OCI-LY7 (cell line): ENCODE measurements at regions not wholly inside any gene's neighbourhood (a gene's known extent, or its start where the extent isn't known, plus 50 kb on each side); places are given as distances from the start of the nearest gene placed in this dataset.

Source experiments
- BruUV-seq: library from RNA; stranded (reverse); fragments of 400-500 nt; replicated peaks from 2 replicates; lab custom pipeline; 2021; lab: Mats Ljungman, UMichigan
- CTCF ChIA-PET: fragments of 300-600 bp; sonication (Branson Sonifier 250); formaldehyde crosslinking; loops from one replicate; lab custom pipeline; 2022; ENCODE audit warnings: antibody characterized with exemption; ENCODE audit not compliant: unreplicated experiment; lab: Charles Lee
- POLR2A ChIA-PET: fragments of 300-600 bp; sonication (Branson Sonifier 250); formaldehyde crosslinking; loops from one replicate; lab custom pipeline; 2022; ENCODE audit warnings: antibody characterized with exemption; lab: Charles Lee
- DNase-seq: peaks from one replicate; pipeline ENCODE4 v3.0.0-alpha.2; 2015; ENCODE audit warnings: low spot score
- H2AFZ ChIP-seq: fragments of 200-600 bp; sonication (generic), shearing (Covaris generic); 2 replicates; pipeline ENCODE4 v1.6.1; 2014; ENCODE audit warnings: mild to moderate bottlenecking, antibody characterized with exemption, low read length, moderate library complexity
- H3K27ac ChIP-seq: fragments of 200-600 bp; sonication (generic); 2 replicates; pipeline ENCODE4 v1.5.1; 2014; ENCODE audit warnings: mixed run types, low read depth, mild to moderate bottlenecking, moderate library complexity, low read length, inconsistent platforms; ENCODE audit not compliant: poor library complexity, severe bottlenecking
- H3K36me3 ChIP-seq: fragments of 200-600 bp; sonication (generic); 2 replicates; pipeline ENCODE4 v1.6.1; 2014; ENCODE audit warnings: mild to moderate bottlenecking, antibody characterized with exemption, low read length, moderate library complexity, mixed read lengths; ENCODE audit not compliant: insufficient read depth
- H3K4me1 ChIP-seq: fragments of 200-600 bp; sonication (generic); 2 replicates; pipeline ENCODE4 v1.5.1; 2014; ENCODE audit warnings: mild to moderate bottlenecking, low read length; ENCODE audit not compliant: insufficient read depth, poor library complexity, severe bottlenecking
- H3K4me2 ChIP-seq: fragments of 200-600 bp; sonication (generic); 2 replicates; pipeline ENCODE4 v1.6.1; 2014; ENCODE audit warnings: mild to moderate bottlenecking, low read length
- H3K4me3 ChIP-seq: fragments of 200-600 bp; sonication (generic); 2 replicates; pipeline ENCODE4 v1.5.1; 2014; ENCODE audit warnings: mild to moderate bottlenecking, low read depth, low read length; ENCODE audit not compliant: poor library complexity, severe bottlenecking
- H3K79me2 ChIP-seq: fragments of 200-600 bp; sonication (generic); 2 replicates; pipeline ENCODE4 v1.6.1; 2016; ENCODE audit warnings: low read depth, mild to moderate bottlenecking, low read length, moderate library complexity, mixed read lengths; ENCODE audit not compliant: insufficient read depth
- H3K9me2 ChIP-seq: fragments of 200-600 bp; sonication (generic); 2 replicates; pipeline ENCODE4 v1.6.1; 2016; ENCODE audit warnings: mild to moderate bottlenecking, low read length, mixed read lengths; ENCODE audit not compliant: insufficient read depth
- H3K9me3 ChIP-seq: fragments of 200-600 bp; sonication (generic); 2 replicates; pipeline ENCODE4 v1.6.1; 2014; ENCODE audit warnings: mild to moderate bottlenecking, mixed run types, low read length, mixed read lengths
- H4K20me1 ChIP-seq: fragments of 200-600 bp; sonication (generic); 2 replicates; pipeline ENCODE4 v1.6.1; 2014; ENCODE audit warnings: mild to moderate bottlenecking, antibody characterized with exemption, low read length, moderate library complexity, mixed read lengths; ENCODE audit not compliant: insufficient read depth
- EZH2phosphoT487 ChIP-seq: fragments of 200-600 bp; sonication (generic); IDR thresholded peaks from 2 replicates; pipeline ENCODE4 v1.6.1; 2018; ENCODE audit warnings: low read depth, borderline replicate concordance, mild to moderate bottlenecking, mixed run types, antibody characterized with exemption, low read length, moderate library complexity, mixed read lengths
- intact Hi-C: fragments of 100-400 bp; cut with micrococcal nuclease; formaldehyde crosslinking; loops from one replicate; pipeline ENCODE4 v1.10.0; 2022; ENCODE audit not compliant: unreplicated experiment
- TF ChIP-seq, protein P1 (sequence below): fragments of 200-600 bp; sonication (generic); conservative IDR thresholded peaks from 2 replicates; pipeline ENCODE4 v1.5.1; 2014; ENCODE audit warnings: mild to moderate bottlenecking, antibody characterized with exemption, low read length, moderate library complexity, mixed read lengths

DNA sequence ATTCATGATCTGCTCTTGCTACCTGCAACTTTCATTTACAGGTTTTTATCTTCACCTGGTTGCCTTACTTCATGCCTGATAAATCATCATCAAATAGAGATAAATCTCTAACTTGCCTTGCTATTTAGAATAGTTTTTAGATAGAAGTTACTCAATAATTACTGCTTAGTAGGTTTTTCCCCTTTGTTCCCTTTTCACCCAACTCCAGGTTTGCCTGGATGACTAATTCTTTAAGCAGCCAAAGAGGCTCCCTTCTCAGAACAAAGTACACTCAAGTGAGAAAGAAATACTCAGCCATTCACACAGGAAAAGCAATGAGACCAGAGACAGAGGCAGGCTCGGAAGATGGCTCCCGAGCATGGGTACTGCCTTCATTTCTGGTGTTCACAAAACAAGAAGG lies 268.1 kb upstream of the CRBN start:
- no peak for DNase-seq
- Histone ChIP-seq H3K4me3 (no peak overlapping the region), H2AFZ (no peak overlapping the region), H3K79me2 (no peaks in the 10 kb centered on the region), H3K4me1 (no peaks in the 10 kb centered on the region), H3K27ac (no peak overlapping the region), H3K36me3 (no peaks in the 10 kb centered on the region), H3K9me2 (no peaks in the 10 kb centered on the region), H3K9me3 (no peaks in the 10 kb centered on the region), H3K4me2 (no peak overlapping the region), H4K20me1 (no peaks in the 10 kb centered on the region)
- intact Hi-C loops, result no loop called here
- ChIA-PET POLR2A (no interaction called here), CTCF (no interaction called here)
- TF ChIP-seq, protein P1, sequence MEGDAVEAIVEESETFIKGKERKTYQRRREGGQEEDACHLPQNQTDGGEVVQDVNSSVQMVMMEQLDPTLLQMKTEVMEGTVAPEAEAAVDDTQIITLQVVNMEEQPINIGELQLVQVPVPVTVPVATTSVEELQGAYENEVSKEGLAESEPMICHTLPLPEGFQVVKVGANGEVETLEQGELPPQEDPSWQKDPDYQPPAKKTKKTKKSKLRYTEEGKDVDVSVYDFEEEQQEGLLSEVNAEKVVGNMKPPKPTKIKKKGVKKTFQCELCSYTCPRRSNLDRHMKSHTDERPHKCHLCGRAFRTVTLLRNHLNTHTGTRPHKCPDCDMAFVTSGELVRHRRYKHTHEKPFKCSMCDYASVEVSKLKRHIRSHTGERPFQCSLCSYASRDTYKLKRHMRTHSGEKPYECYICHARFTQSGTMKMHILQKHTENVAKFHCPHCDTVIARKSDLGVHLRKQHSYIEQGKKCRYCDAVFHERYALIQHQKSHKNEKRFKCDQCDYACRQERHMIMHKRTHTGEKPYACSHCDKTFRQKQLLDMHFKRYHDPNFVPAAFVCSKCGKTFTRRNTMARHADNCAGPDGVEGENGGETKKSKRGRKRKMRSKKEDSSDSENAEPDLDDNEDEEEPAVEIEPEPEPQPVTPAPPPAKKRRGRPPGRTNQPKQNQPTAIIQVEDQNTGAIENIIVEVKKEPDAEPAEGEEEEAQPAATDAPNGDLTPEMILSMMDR, result no peak
- TF ChIP-seq EZH2phosphoT487, result no peak
- no TSS peak for BruUV-seq

DNA sequence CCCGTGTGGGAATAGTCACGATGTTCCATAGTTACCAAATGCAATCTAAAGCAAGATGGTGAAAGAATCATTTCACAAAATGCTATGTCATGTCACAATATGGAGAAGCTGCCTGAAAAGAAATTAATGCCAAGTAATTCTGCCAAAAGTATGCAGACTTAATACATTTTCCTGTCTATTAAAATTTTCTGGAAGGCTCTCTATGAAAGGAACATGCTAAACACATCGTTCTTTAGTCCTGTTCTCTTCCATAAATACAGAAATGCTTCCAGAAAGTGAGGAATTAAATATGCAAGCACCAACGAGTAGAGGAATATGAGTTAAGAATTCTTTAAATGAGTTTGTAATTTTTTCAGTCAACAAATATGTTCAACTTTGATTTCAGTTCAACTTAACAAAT lies 266.8 kb upstream of the CRBN start:
- BruUV-seq, result no TSS peak
- Histone ChIP-seq H3K4me2 (no peak overlapping the region), H3K9me2 (no peaks in the 10 kb centered on the region), H3K9me3 (no peaks in the 10 kb centered on the region), H3K4me1 (no peaks in the 10 kb centered on the region), H2AFZ (no peak overlapping the region), H3K4me3 (no peak overlapping the region), H4K20me1 (no peaks in the 10 kb centered on the region), H3K36me3 (no peaks in the 10 kb centered on the region), H3K27ac (no peak overlapping the region), H3K79me2 (no peaks in the 10 kb centered on the region)
- ChIA-PET CTCF (no interaction called here), POLR2A (no interaction called here)
- no peak for DNase-seq
- intact Hi-C loops, result no loop called here
- TF ChIP-seq EZH2phosphoT487, result no peak
- TF ChIP-seq, protein P1, result no peak

DNA sequence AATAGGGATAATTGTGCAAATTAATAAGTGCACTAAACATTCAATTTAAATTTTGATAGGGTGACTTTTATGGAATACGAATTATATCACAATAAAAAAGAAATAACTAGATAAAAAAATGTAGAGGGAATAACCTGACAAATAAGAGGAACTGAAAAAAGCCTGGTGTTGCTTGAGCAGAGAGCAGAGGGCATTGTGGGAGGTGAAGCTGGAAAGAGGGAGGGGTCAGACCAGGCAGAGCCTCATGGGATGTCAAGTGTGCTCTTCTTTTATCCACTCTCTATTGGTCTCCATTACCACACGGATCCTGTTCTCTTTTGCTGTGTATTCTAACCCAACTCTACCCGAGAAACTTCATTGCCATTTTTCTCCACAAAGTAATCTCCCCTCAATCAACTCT lies 264.0 kb upstream of the CRBN start:
- POLR2A ChIA-PET, result no interaction called here
- Histone ChIP-seq H4K20me1 (no peaks in the 10 kb centered on the region), H3K9me2 (no peaks in the 10 kb centered on the region), H3K4me2 (no peak overlapping the region), H3K27ac (no peak overlapping the region), H3K79me2 (no peaks in the 10 kb centered on the region), H2AFZ (0 out of 2 replicates have a peak overlapping the region, but pooled peaks have one; percentile 37), H3K4me3 (no peak overlapping the region), H3K9me3 (no peaks in the 10 kb centered on the region), H3K4me1 (no peaks in the 10 kb centered on the region), H3K36me3 (no peaks in the 10 kb centered on the region)
- BruUV-seq, result no TSS peak
- CTCF ChIA-PET, result no interaction called here
- no peak for TF ChIP-seq EZH2phosphoT487
- TF ChIP-seq, protein P1, result no peak
- peak; percentile 27 for DNase-seq
- intact Hi-C loops, result no loop called here
